ENCODE measurements at regions not wholly inside any gene's neighbourhood (a gene's known extent, or its start where the extent isn't known, plus 50 kb on each side); places are given as distances from the start of the nearest gene placed in this dataset.

DNA sequence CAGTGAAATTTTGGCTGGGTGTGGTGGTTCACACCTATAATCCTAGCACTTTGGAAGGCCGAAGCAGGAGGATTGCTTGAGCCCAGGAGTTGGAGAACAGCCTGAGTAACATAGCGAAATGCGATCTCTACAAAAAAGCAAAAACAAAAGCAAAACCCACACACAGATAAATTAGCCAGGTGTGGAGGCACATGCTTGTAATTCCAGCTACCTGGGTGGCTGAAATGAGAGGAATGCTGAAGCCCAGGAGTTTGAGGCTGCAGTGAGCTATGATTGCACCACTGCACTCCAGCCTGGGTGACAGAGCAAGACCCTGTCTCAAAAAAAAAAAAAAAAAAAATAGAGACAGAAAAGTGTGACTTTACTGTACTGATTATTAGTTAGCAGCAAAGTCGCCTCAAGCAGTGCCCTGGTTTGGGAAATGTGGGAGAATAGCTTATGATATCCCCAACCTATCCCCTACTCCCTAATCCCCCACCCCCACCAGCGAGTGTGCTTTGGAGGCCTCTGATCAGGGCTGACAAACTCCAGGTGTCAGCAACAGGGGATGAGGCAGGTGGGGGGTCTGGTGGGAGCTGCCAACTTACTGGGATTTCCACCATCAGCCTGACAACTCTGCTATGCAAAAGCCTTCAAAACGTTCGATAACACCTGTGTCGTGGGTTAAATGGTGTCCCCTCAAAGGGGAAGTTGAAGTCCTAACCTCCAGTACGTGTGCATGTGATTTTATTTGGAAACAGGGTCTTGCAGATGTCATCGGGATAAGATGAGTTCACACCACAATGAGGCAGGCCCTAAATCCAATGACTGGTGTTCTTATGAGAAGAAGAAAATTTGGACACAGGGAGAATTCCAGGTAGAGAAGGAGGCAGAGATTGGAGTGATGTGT lies 124.7 kb upstream of the SDK1 start:
- TF ChIP-seq, protein P1, sequence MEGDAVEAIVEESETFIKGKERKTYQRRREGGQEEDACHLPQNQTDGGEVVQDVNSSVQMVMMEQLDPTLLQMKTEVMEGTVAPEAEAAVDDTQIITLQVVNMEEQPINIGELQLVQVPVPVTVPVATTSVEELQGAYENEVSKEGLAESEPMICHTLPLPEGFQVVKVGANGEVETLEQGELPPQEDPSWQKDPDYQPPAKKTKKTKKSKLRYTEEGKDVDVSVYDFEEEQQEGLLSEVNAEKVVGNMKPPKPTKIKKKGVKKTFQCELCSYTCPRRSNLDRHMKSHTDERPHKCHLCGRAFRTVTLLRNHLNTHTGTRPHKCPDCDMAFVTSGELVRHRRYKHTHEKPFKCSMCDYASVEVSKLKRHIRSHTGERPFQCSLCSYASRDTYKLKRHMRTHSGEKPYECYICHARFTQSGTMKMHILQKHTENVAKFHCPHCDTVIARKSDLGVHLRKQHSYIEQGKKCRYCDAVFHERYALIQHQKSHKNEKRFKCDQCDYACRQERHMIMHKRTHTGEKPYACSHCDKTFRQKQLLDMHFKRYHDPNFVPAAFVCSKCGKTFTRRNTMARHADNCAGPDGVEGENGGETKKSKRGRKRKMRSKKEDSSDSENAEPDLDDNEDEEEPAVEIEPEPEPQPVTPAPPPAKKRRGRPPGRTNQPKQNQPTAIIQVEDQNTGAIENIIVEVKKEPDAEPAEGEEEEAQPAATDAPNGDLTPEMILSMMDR (IDR thresholded peaks at IDR 0.05; ENCODE audit: low read depth, low read length) = no peak
- no peak for TF ChIP-seq EZH2phosphoT487 (IDR thresholded peaks at IDR 0.05; ENCODE audit: low read depth)
